WTC11 (cell line): ENCODE measurements at regions not wholly inside any gene's neighbourhood (a gene's known extent, or its start where the extent isn't known, plus 50 kb on each side); places are given as distances from the start of the nearest gene placed in this dataset.

Experiments used
- ATAC-seq: fragments of 200-7000 bp; cut with Tn5 transposase; 2 replicates; pipeline ENCODE4 v1.10.0; 2021; ENCODE audit warnings: mild to moderate bottlenecking, moderate library complexity
- CTCF ChIA-PET: fragments of 300-600 bp; sonication (Branson Sonifier 250); formaldehyde crosslinking; loops from one replicate; lab custom pipeline; 2021; ENCODE audit warnings: antibody characterized with exemption; lab: Charles Lee
- POLR2A ChIA-PET: fragments of 350-600 bp; sonication (Branson Sonifier 250); formaldehyde crosslinking; loops from one replicate; lab custom pipeline; 2021; ENCODE audit warnings: antibody characterized with exemption; lab: Charles Lee
- DNase-seq: peaks from one replicate; pipeline ENCODE4 v3.0.0; 2021; ENCODE audit warnings: low spot score
- H3K27ac Mint-ChIP-seq: 2 replicates; pipeline ENCODE4 v1.8.0; 2021; ENCODE audit warnings: mixed read lengths
- H3K27me3 Mint-ChIP-seq: 2 replicates; pipeline ENCODE4 v1.8.0; 2021; ENCODE audit warnings: low read depth, mild to moderate bottlenecking, moderate library complexity, mixed read lengths
- H3K36me3 Mint-ChIP-seq: 2 replicates; pipeline ENCODE4 v1.8.0; 2021; ENCODE audit warnings: mixed read lengths
- H3K4me1 Mint-ChIP-seq: 2 replicates; pipeline ENCODE4 v1.8.0; 2022; ENCODE audit warnings: mixed read lengths
- H3K4me3 Mint-ChIP-seq: 2 replicates; pipeline ENCODE4 v1.8.0; 2021; ENCODE audit warnings: mild to moderate bottlenecking, moderate library complexity, mixed read lengths
- H3K9me3 Mint-ChIP-seq: 2 replicates; pipeline ENCODE4 v1.8.0; 2021; ENCODE audit warnings: mixed read lengths
- AR ChIP-seq: fragments of 250-450 bp; sonication (Bioruptor Pico); IDR thresholded peaks from 2 replicates; pipeline ENCODE4 v1.9.0; 2021; ENCODE audit warnings: mild to moderate bottlenecking
- ATF1 ChIP-seq: sonication (generic); formaldehyde crosslinking; IDR thresholded peaks from 2 replicates; pipeline ENCODE4 v1.8.1; 2023; ENCODE audit warnings: mild to moderate bottlenecking, moderate library complexity, missing genetic modification reagents
- ESRRA ChIP-seq: sonication (generic); formaldehyde crosslinking; IDR thresholded peaks from 2 replicates; pipeline ENCODE4 v1.8.1; 2022; ENCODE audit warnings: mild to moderate bottlenecking, missing genetic modification reagents, borderline replicate concordance
- FOXP4 ChIP-seq: sonication (generic); formaldehyde crosslinking; IDR thresholded peaks from 2 replicates; pipeline ENCODE4 v1.8.0; 2022; ENCODE audit warnings: mild to moderate bottlenecking, missing genetic modification reagents
- HMGXB4 ChIP-seq: sonication (generic); formaldehyde crosslinking; IDR thresholded peaks from 2 replicates; pipeline ENCODE4 v1.8.1; 2023; ENCODE audit warnings: mild to moderate bottlenecking, moderate library complexity, missing genetic modification reagents
- IRF2 ChIP-seq: sonication (generic); formaldehyde crosslinking; IDR thresholded peaks from 2 replicates; pipeline ENCODE4 v1.8.0; 2022; ENCODE audit warnings: low read depth, missing genetic modification reagents, borderline replicate concordance
- MYBL2 ChIP-seq: sonication (generic); formaldehyde crosslinking; IDR thresholded peaks from 2 replicates; pipeline ENCODE4 v1.8.1; 2023; ENCODE audit warnings: mild to moderate bottlenecking, moderate library complexity, missing genetic modification reagents
- NFATC4 ChIP-seq: fragments of 250-450 bp; sonication (Bioruptor Pico); IDR thresholded peaks from 2 replicates; pipeline ENCODE4 v1.9.0; 2021; ENCODE audit warnings: mild to moderate bottlenecking
- NR3C1 ChIP-seq: sonication (generic); formaldehyde crosslinking; conservative IDR thresholded peaks from 2 replicates; pipeline ENCODE4 v1.8.1; 2023; ENCODE audit warnings: low read depth, mild to moderate bottlenecking, missing genetic modification reagents
- PREB ChIP-seq: sonication (generic); formaldehyde crosslinking; IDR thresholded peaks from 2 replicates; pipeline ENCODE4 v1.8.1; 2022; ENCODE audit warnings: mild to moderate bottlenecking, missing genetic modification reagents, moderate library complexity, borderline replicate concordance
- TEAD1 ChIP-seq: sonication (generic); formaldehyde crosslinking; IDR thresholded peaks from 2 replicates; pipeline ENCODE4 v1.8.0; 2022; ENCODE audit warnings: mild to moderate bottlenecking, missing genetic modification reagents
- TEAD4 ChIP-seq: sonication (generic); formaldehyde crosslinking; IDR thresholded peaks from 2 replicates; pipeline ENCODE4 v1.8.0; 2022; ENCODE audit warnings: mild to moderate bottlenecking, missing genetic modification reagents
- USF1 ChIP-seq: sonication (generic); formaldehyde crosslinking; IDR thresholded peaks from 2 replicates; pipeline ENCODE4 v1.8.0; 2022; ENCODE audit warnings: mild to moderate bottlenecking, missing genetic modification reagents
- USF2 ChIP-seq: sonication (generic); formaldehyde crosslinking; IDR thresholded peaks from 2 replicates; pipeline ENCODE4 v1.8.1; 2023; ENCODE audit warnings: mild to moderate bottlenecking, missing genetic modification reagents, moderate library complexity
- ZNF396 ChIP-seq: fragments of 250-450 bp; sonication (Bioruptor Pico); IDR thresholded peaks from 2 replicates; pipeline ENCODE4 v1.8.0; 2021; ENCODE audit warnings: mild to moderate bottlenecking, moderate library complexity, borderline replicate concordance
- ZNF425 ChIP-seq: fragments of 250-450 bp; sonication (Bioruptor Pico); conservative IDR thresholded peaks from 2 replicates; pipeline ENCODE4 v1.9.0; 2021; ENCODE audit warnings: mild to moderate bottlenecking
- ZNF671 ChIP-seq: fragments of 250-450 bp; sonication (Bioruptor Pico); IDR thresholded peaks from 2 replicates; pipeline ENCODE4 v1.8.0; 2021; ENCODE audit warnings: mild to moderate bottlenecking
- ZSCAN18 ChIP-seq: fragments of 250-450 bp; sonication (Bioruptor Pico); IDR thresholded peaks from 2 replicates; pipeline ENCODE4 v2.1.2; 2022; ENCODE audit warnings: mild to moderate bottlenecking, moderate library complexity

GRCh38 chr6:91874971-91875370, 1288.1 kb upstream of the MAP3K7 start:
- H3K9me3 Mint-ChIP-seq, result peaks cover 4% of the 10 kb centered on the region; the same call in 1 of the 2 replicates
- H3K27ac Mint-ChIP-seq, result no peak overlapping the region
- H3K36me3 Mint-ChIP-seq, result peaks cover 2% of the 10 kb centered on the region; the same call in 1 of the 2 replicates
- no peak overlapping the region for H3K4me3 Mint-ChIP-seq
- CTCF ChIA-PET, result no interaction called here
- no peak for DNase-seq
- no peaks in the 10 kb centered on the region for H3K4me1 Mint-ChIP-seq
- H3K27me3 Mint-ChIP-seq, result no peaks in the 10 kb centered on the region
- no peak for ATAC-seq
- POLR2A ChIA-PET, result no interaction called here
- TF ChIP-seq AR (CRISPR knock-in tag) (no peak), TEAD1 (CRISPR knock-in tag) (no peak)
- TF ChIP-seq, all 79 proteins: peak for 0

- Mint-ChIP-seq H3K36me3 (peaks cover 2% of the 10 kb centered on the region; the same call in 1 of the 2 replicates), H3K27me3 (no peaks in the 10 kb centered on the region), H3K4me1 (no peaks in the 10 kb centered on the region), H3K9me3 (peaks cover 4% of the 10 kb centered on the region; the same call in 1 of the 2 replicates), H3K27ac (no peak overlapping the region), H3K4me3 (no peak overlapping the region)
- POLR2A ChIA-PET, result no interaction called here
- no peak for TF ChIP-seq ZNF671 (CRISPR knock-in tag)
- no peak for TF ChIP-seq USF2 (CRISPR knock-in tag)
- TF ChIP-seq TEAD4 (CRISPR knock-in tag), result no peak
- TF ChIP-seq NFATC4 (CRISPR knock-in tag), result no peak
- CTCF ChIA-PET, result no interaction called here
- ATAC-seq (no peak), DNase-seq (no peak)
These were observed 1281.8 kb upstream of the MAP3K7 start for GRCh38 chr6:91868539-91869202.

GRCh38 chr6:91865889-91866288, 1279.0 kb upstream of the MAP3K7 start:
- DNase-seq, result no peak
- Mint-ChIP-seq H3K27ac (no peak overlapping the region), H3K27me3 (no peaks in the 10 kb centered on the region), H3K4me3 (no peak overlapping the region), H3K36me3 (no peaks in the 10 kb centered on the region), H3K9me3 (no peaks in the 10 kb centered on the region; the same call in 1 of the 2 replicates), H3K4me1 (no peaks in the 10 kb centered on the region)
- ChIA-PET CTCF (no interaction called here), POLR2A (no interaction called here)
- no peak for ATAC-seq
- TF ChIP-seq ZNF671 (CRISPR knock-in tag), result no peak
- no peak for TF ChIP-seq MYBL2
- no peak for TF ChIP-seq IRF2
- no peak for TF ChIP-seq NR3C1 (CRISPR knock-in tag)
- TF ChIP-seq FOXP4 (CRISPR knock-in tag), result no peak
- no peak for TF ChIP-seq USF1 (CRISPR knock-in tag)
- no peak for TF ChIP-seq ZNF396 (CRISPR knock-in tag)
- no peak for TF ChIP-seq ATF1
- TF ChIP-seq ZNF425 (CRISPR knock-in tag), result no peak
- no peak for TF ChIP-seq PREB (CRISPR knock-in tag)
- no peak for TF ChIP-seq ZSCAN18
- no peak for TF ChIP-seq HMGXB4 (CRISPR knock-in tag)
- no peak for TF ChIP-seq ESRRA (CRISPR knock-in tag)
